Endometrial microvascular endothelial cells (primary cell): ENCODE measurements at regions not wholly inside any gene's neighbourhood (a gene's known extent, or its start where the extent isn't known, plus 50 kb on each side); places are given as distances from the start of the nearest gene placed in this dataset.

Experiments
- in situ Hi-C: cut with HindIII; loops from 2 replicates; pipeline ENCODE4 v1.10.0; 2017; ENCODE audit warnings: low sequenced_read_pairs, low pct_unique_long_range_greater_than_20kb; ENCODE audit errors: inconsistent ontology term

- in situ Hi-C loops, result no loop called here
Observed at GRCh38 chr1:17877316-17877715, 122.2 kb downstream of the ACTL8 start.

- in situ Hi-C loops, result no loop called here
Observed at GRCh38 chr1:17877896-17878295, 122.8 kb downstream of the ACTL8 start.

GRCh38 chr1:17878837-17879236 lies 123.7 kb downstream of the ACTL8 start:
- in situ Hi-C loops, result no loop called here

- in situ Hi-C loops, result no loop called here
Observed at GRCh38 chr1:17880449-17880848, 125.3 kb downstream of the ACTL8 start.

GRCh38 chr1:17881761-17882160 lies 126.6 kb downstream of the ACTL8 start:
- in situ Hi-C loops, result no loop called here

GRCh38 chr1:17883136-17883535 lies 128.0 kb downstream of the ACTL8 start:
- in situ Hi-C loops, result no loop called here

GRCh38 chr1:17883662-17884395 lies 128.7 kb downstream of the ACTL8 start:
- in situ Hi-C loops, result no loop called here

GRCh38 chr1:17885663-17886320 lies 130.7 kb downstream of the ACTL8 start:
- in situ Hi-C loops, result no loop called here

GRCh38 chr1:17886386-17886785 lies 131.3 kb downstream of the ACTL8 start:
- in situ Hi-C loops, result no loop called here

GRCh38 chr1:17886838-17887441 lies 131.8 kb downstream of the ACTL8 start:
- in situ Hi-C loops, result no loop called here

- in situ Hi-C loops, result no loop called here
Observed at GRCh38 chr1:17887661-17888371, 132.7 kb downstream of the ACTL8 start.

- in situ Hi-C loops, result no loop called here
Observed at GRCh38 chr1:17890056-17890814, 135.1 kb downstream of the ACTL8 start.

GRCh38 chr1:17890815-17891191 lies 135.7 kb downstream of the ACTL8 start:
- in situ Hi-C loops, result no loop called here

- in situ Hi-C loops, result no loop called here
Observed at GRCh38 chr1:17891205-17892110, 136.3 kb downstream of the ACTL8 start.

GRCh38 chr1:17892225-17892624 lies 137.1 kb downstream of the ACTL8 start:
- in situ Hi-C loops, result no loop called here

- in situ Hi-C loops, result no loop called here
Observed at GRCh38 chr1:17892851-17893250, 137.7 kb downstream of the ACTL8 start.

- in situ Hi-C loops, result no loop called here
Observed at GRCh38 chr1:17893891-17894631, 138.9 kb downstream of the ACTL8 start.
